Transverse colon (tissue), 4 donors: ENCODE measurements at regions not wholly inside any gene's neighbourhood (a gene's known extent, or its start where the extent isn't known, plus 50 kb on each side); places are given as distances from the start of the nearest gene placed in this dataset.

Source experiments
- DNase-seq: peaks from one replicate; pipeline ENCODE4 v3.0.0-alpha.2; 2019
- H3K27ac ChIP-seq, 4 donors: fragments of 200-600 bp; sonication (generic); 2 replicates each; pipeline ENCODE4 v1.5.1; 2016 to 2018; ENCODE audit warnings: inconsistent platforms in 4 of 4
- H3K27me3 ChIP-seq: fragments of 200-600 bp; sonication (generic); 2 replicates; pipeline ENCODE4 v1.5.1; 2017; ENCODE audit warnings: inconsistent platforms
- H3K36me3 ChIP-seq, 4 donors: fragments of 200-600 bp; sonication (generic); 2 replicates each; pipeline ENCODE4 v1.5.1; 2017 to 2019; ENCODE audit warnings: inconsistent platforms in 4 of 4
- H3K4me1 ChIP-seq, 4 donors: fragments of 200-600 bp; sonication (generic); 2 replicates each; pipeline ENCODE4 v1.5.1; 2017 to 2020; ENCODE audit warnings: inconsistent platforms in 4 of 4
- H3K4me3 ChIP-seq, 4 donors: fragments of 200-600 bp; sonication (generic); 1 replicate in 1 of 4; 2 replicates in 3 of 4; pipeline versions ENCODE4 v1.5.1 to v1.6.1; 2017 to 2019; ENCODE audit warnings: inconsistent platforms in 4 of 4
- H3K9me3 ChIP-seq, 2 donors: fragments of 200-600 bp; sonication (generic); 2 replicates each; pipeline ENCODE4 v1.5.1; 2017 to 2019; ENCODE audit warnings: inconsistent platforms in 2 of 2
- CTCF ChIP-seq, 5 experiments: fragments of 200-600 bp in 3 of 5; fragments of 450-650 bp in 2 of 5; sonication (generic) in 3 of 5; IDR thresholded peaks; 1 replicate in 2 of 5; 2 replicates in 3 of 5; pipeline ENCODE4 v1.5.1; 2016 to 2017; ENCODE audit warnings: antibody characterized with exemption in 5 of 5, inconsistent platforms in 3 of 5, mild to moderate bottlenecking in 2 of 5, moderate library complexity in 1 of 5
- EP300 ChIP-seq: sonication (generic); formaldehyde crosslinking; IDR thresholded peaks from one replicate; pipeline ENCODE4 v1.6.1; 2017; ENCODE audit warnings: antibody characterized with exemption, low read depth
- POLR2A ChIP-seq: fragments of 450-650 bp; IDR thresholded peaks from one replicate; pipeline ENCODE4 v1.6.1; 2016; ENCODE audit warnings: antibody characterized with exemption, mild to moderate bottlenecking, moderate library complexity
- POLR2AphosphoS5 ChIP-seq, 3 donors: sonication (generic); formaldehyde crosslinking; IDR thresholded peaks; one replicate each; pipeline ENCODE4 v1.6.1; 2016; ENCODE audit warnings: antibody characterized with exemption in 3 of 3
- WGBS, 2 donors: methylation state at CpG; one replicate each; pipeline ENCODE4 v1.1.5; 2018; ENCODE audit warnings: low coverage in 1 of 2; 5-methylcytosine and 5-hydroxymethylcytosine counted together
- in situ Hi-C, 4 donors: fragments of 200-750 bp; cut with MboI; loops; one replicate each; pipeline versions ENCODE4 v1.15.0 to v1.15.1; 2017; ENCODE audit warnings: low sequenced_read_pairs in 3 of 4, low pct_ligation_motif_present in 1 of 4, low pct_unique_long_range_greater_than_20kb in 1 of 4
- intact Hi-C: fragments of 100-400 bp; cut with DNase I; formaldehyde crosslinking; loops from one replicate; pipeline ENCODE4 v1.15.1; 2023; ENCODE audit warnings: low total_unique reads

- TF ChIP-seq POLR2AphosphoS5 (IDR thresholded peaks at IDR 0.05) (no peak), CTCF (IDR thresholded peaks at IDR 0.05) (no peak), EP300 (no peak), POLR2A (no peak)
- WGBS, 2 donors: 22 to 23% methylated on average over 1 of the region's 1 CpG
- no peaks in the 10 kb centered on the region for H3K4me1 ChIP-seq
Observed at GRCh38 chr4:71860643-71861042, 76.8 kb upstream of the GC start.

GRCh38 chr4:71862315-71862714 is 78.4 kb upstream of the GC start:
- intact Hi-C loops (no loop called here), in situ Hi-C loops (no loop called here)
- Histone ChIP-seq H3K36me3 (no peaks in the 10 kb centered on the region), H3K27ac (no peak overlapping the region), H3K4me3 (no peak overlapping the region), H3K4me1 (no peaks in the 10 kb centered on the region), H3K27me3 (no peaks in the 10 kb centered on the region), H3K9me3 (peaks cover 0 to 11% of the 10 kb centered on the region in 2 donors)
- no peak for DNase-seq
- TF ChIP-seq POLR2A (no peak), EP300 (no peak), CTCF (IDR thresholded peaks at IDR 0.05) (no peak), POLR2AphosphoS5 (IDR thresholded peaks at IDR 0.05) (no peak)

More at GRCh38 chr4:71860643-71861042, 76.8 kb upstream of the GC start:
- in situ Hi-C loops: no loop called here
- H3K27me3 ChIP-seq: no peaks in the 10 kb centered on the region
- DNase-seq: no peak
- no peaks in the 10 kb centered on the region for H3K36me3 ChIP-seq
- H3K27ac ChIP-seq: no peak overlapping the region
- no peak overlapping the region for H3K4me3 ChIP-seq
- peaks cover 0 to 11% of the 10 kb centered on the region in 2 donors for H3K9me3 ChIP-seq
- intact Hi-C loops: no loop called here

GRCh38 chr4:71863457-71863856 is 79.6 kb upstream of the GC start:
- intact Hi-C loops: no loop called here
- no peak overlapping the region for H3K4me3 ChIP-seq
- no peaks in the 10 kb centered on the region for H3K36me3 ChIP-seq
- H3K27ac ChIP-seq: no peak overlapping the region
- H3K9me3 ChIP-seq: peaks cover 0 to 11% of the 10 kb centered on the region in 2 donors
- no peak for TF ChIP-seq EP300
- no peak for TF ChIP-seq CTCF (IDR thresholded peaks at IDR 0.05)
- TF ChIP-seq POLR2A: no peak
- TF ChIP-seq POLR2AphosphoS5 (IDR thresholded peaks at IDR 0.05): no peak
- H3K27me3 ChIP-seq: no peaks in the 10 kb centered on the region
- in situ Hi-C loops: no loop called here
- no peak for DNase-seq
- WGBS, 2 donors: 92% methylated on average over 3 of the region's 3 CpGs; no CpG with 5 or more reads in 1 of the 2 donors
- no peaks in the 10 kb centered on the region for H3K4me1 ChIP-seq

- 20 to 65% methylated on average over 1 to 2 of the region's 2 CpGs for WGBS, 2 donors
- no peak for DNase-seq
- TF ChIP-seq EP300 (no peak), POLR2AphosphoS5 (IDR thresholded peaks at IDR 0.05) (no peak), CTCF (IDR thresholded peaks at IDR 0.05) (no peak), POLR2A (no peak)
- H3K36me3 ChIP-seq: no peaks in the 10 kb centered on the region
- no peaks in the 10 kb centered on the region for H3K27me3 ChIP-seq
- H3K9me3 ChIP-seq: peaks cover 0 to 11% of the 10 kb centered on the region in 2 donors
- no peak overlapping the region for H3K4me3 ChIP-seq
- in situ Hi-C loops: no loop called here
- H3K4me1 ChIP-seq: no peaks in the 10 kb centered on the region
- intact Hi-C loops: no loop called here
- H3K27ac ChIP-seq: no peak overlapping the region
Observed at GRCh38 chr4:71864380-71864779, 80.5 kb upstream of the GC start.
